GM19023 (cell line): ENCODE measurements at regions not wholly inside any gene's neighbourhood (a gene's known extent, or its start where the extent isn't known, plus 50 kb on each side); places are given as distances from the start of the nearest gene placed in this dataset.
"Not testable (repeated sequence)": the region's sequence is repeated elsewhere in the genome, so short reads cannot be mapped to it uniquely, and the experiment has no call there.

Source experiments
- ATAC-seq: cut with Tn5 transposase; IDR thresholded peaks from one replicate; pipeline ENCODE4 v1.9.1; 2021; ENCODE audit warnings: mild to moderate bottlenecking, moderate library complexity; ENCODE audit not compliant: unreplicated experiment

DNA sequence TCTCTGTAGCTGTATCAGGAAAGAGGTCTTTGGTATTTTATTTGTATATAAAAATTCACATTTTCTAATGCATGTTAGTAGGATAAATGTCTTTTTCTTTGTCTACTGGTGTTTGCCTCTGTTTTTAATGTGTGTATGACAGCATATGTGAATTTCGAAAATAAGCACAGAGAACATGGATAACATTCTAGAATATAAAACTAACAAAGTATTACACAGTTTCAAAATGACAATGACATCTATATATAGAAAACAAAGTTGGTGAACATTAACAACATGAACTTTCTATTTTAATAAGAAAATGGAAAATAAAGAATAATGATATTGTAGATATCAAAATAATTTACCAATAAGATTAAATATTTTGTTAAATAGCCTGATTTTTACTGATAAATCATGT lies 608.0 kb downstream of the COL12A1 start:
- no peak for ATAC-seq

DNA sequence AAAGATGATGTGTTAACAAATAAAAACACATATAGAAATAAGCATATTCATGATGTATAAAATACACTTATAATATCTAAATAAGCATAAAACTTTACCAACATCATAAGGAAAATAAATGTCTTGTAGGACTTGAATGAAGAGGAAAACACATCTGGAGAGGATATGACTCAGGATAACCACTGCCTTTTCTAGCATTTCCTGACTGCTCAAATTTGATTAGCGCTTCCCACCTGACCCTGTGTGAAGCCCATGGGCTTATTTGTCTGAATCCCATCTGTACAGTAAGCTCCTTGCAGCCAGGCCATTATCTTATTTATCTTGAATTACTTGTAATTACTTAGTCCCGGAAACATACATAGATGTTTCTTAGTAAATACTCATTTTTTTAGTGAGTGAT lies 608.6 kb downstream of the COL12A1 start:
- no peak for ATAC-seq

DNA sequence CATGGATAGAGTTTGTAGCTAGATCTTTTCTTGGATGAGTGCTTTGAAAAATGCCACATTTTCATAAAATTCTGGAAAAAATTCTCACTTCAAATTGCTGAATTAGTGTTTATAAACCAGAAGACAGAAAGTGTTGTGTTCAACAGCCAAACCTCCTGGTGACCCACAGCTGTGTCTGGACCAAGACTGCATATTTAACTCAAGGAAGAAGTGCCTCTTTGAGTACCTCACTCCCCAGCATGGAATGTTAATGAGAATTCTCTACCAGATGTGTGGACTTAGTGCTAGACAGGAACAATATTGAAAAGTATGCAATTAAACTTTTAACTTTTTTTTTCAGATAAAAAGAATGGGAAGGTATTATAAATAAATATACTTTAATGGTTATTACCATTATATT lies 609.3 kb downstream of the COL12A1 start:
- ATAC-seq, result no peak

DNA sequence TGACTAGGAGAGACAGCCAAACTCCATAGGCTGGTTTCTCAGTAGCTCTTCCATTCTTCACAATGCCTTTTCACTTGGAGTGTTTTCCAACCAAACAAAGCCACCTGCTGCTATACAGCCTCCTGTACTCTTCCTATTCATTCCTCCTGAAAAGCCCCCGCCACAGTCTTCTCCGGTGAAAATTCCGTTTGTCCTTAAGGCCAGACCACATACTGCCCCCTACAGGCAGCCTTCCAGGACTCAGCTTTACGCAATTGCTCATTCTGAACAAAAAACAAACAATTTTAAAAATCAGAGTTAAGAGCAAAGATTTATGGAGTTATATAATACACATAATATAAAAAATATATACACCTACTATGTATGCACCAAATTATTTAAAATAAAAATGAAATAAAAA lies 611.5 kb downstream of the COL12A1 start:
- ATAC-seq, result not testable (repeated sequence)

DNA sequence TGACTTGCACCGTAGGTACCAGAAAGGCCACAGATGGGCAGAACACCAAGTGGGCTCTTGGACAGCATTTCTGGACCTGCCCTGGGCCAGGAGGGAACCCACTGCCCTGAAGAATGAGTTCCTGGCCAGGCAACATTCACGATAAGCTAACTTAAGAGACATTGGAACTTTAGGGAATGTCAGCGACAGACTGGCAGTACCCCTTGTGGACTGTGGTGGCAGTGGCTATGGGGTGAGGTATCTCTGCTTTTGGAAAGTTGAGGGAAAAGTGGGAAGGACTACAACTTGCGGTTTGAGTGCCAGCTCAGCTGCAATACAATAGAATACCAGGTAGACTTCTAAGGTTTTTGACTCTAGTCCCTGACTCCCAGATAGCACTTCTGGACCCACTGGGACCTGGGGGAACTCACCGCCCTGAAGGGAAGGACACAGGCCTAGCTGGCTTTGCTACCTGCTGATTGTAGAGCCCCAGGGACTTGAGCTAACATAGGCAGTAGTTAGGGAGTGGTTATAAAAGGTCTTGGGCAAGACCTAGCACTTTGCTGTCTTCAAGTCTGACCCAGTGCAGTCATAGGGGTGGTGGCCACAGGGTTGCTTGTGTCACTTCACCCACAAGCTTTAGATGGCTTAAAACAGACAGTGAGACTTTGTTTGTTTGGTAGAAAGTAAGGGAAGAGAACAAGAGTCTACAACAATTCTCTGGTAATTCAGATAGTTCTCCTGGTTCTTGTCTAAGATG lies 617.6 kb downstream of the COL12A1 start:
- ATAC-seq, result no peak

DNA sequence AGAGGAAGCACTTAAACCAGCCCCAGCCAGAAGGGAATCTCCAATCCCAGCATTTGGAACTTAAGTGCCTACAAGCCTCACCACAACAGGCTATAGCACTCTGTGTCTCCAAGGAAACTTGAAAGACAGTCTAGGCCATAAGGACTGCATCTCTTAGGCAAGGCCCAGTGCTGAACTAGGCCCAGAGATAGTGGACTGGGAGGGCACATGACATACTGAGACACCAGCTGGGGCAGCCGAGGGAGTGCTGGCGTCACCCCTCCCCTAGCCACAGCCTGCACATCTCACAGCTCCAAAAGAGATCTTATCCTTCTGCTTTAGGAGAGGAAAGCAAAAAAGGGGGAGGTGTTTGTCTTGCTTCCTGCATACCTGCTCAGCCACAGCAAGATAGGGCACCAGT lies 618.5 kb downstream of the COL12A1 start:
- no peak for ATAC-seq

DNA sequence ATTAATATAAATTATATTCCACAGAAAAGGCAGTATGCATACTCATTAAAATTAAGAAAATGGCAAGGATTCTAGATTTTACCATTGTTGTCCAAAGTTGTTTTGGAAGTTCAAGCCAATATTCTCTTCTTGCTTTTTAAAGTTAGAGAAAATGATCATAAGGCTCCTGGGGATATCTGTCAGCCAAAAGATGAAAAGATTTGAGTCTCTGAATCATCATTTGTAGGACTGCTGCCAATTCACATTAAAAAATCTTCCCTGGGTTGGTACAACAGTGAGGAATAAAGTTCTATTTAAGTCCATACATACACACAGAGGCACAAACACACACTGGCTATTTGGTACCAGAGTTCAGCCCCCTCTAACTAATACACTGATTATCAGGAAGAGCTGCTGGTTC lies 620.1 kb downstream of the COL12A1 start:
- no peak for ATAC-seq

DNA sequence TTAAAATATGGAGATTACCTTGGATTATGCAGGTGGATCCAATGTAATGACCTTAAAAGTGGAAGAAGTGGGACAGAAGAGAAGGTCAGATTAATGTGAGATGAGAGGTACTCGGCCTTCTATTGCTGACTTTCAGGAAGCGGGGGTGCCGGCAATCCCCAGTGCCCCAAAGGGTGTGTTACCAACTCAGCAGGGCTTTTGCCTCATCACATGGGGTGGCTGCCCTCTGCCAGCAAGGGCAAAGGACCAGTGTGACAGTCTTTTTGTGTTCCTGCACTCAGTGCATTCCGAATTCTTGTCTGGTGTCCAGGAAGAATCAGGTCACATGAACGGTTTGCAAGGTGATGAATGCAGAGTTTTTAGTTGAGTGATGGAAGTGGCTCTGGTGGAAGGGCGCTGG lies 624.2 kb downstream of the COL12A1 start:
- ATAC-seq, result no peak

DNA sequence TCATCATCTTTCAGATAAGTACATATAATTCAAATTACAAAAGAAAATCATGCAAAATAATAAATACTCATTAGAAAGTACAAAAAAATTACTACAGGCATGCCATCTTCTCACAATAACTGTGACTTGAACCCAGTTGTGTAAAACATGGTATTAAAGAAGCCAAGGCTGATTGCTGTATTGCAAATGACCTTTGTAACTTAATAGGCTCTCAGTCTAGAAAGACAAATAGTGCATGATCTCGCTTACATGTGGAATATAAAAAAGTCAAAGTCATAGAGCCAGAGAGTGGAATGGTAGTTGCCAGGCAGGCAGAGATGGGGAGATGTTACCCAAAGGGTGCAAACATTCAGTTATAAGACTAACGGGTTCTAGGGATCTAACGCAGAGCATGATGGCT lies 626.1 kb downstream of the COL12A1 start:
- no peak for ATAC-seq

DNA sequence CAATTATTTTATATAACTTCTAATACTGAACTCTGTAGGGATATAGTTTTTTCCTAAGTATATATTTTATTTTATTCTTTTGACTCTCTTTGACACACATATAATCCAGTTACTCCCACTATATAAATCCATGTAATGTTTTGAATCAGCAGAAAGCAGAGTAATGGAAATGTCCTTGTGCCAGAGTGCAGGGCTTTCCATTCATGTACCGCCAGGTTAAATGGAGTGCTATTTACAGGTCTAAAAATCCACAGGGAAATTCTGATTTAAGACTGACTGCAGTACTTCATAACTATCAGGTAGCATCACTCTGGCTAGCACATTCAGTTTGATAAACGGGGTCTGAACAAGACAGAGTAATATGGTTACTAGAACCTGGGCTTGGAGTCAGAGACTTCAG lies 626.8 kb downstream of the COL12A1 start:
- ATAC-seq, result no peak

DNA sequence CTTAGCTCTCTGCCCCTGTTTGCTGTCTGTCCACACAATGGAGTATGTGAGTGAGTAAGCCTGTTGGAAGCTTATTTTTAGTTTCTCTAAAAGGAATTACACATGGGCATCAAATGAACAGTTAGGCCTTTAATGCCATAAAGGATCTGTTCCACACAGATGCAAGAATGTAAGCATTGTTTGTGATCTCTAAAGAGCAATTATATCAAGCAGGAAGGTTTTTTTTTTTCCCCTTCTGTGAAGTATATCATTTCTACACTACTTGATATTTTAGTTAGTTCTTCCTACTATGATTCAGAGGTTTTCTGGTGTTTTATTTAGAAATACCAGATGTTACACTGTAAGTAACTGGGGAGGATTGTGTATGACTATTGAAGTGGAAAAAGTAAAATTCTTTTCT lies 627.5 kb downstream of the COL12A1 start:
- no peak for ATAC-seq

DNA sequence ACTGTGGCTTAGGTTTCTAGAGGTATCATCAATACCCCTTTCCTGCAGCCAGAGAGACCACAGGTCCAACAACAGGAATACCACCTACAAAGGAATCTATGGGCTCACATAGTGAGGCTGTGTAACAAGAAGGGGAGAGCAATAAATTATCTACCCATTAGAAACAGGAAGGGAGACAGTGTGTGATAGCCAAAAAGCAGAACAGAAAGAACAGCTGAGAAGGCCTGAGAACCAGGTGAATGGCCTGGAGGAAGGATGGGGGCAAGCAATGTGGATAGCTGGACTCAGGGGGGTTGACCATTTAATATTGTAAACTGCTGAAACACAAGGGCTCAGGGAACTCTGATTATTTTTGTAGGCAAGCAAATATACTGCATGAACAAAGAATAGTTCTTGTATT lies 628.2 kb downstream of the COL12A1 start:
- ATAC-seq, result peak; percentile 85

DNA sequence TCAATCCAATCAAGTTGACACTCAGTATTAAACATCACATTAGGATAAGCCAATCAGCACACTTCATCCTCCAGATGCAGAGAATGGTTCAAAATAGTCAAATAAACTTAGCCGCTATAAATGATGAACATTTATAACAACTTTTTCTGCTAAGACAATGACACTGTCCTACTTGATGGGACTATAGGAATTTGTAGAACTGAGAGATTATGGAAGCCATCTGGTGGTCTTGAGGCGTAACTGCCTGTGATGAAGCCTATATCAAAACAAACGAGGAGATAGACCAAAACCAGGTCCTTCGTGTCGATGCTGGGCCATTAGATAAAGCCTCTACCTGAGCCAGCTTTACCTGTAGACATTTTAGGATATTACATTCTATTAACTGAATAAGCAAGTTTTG lies 631.1 kb downstream of the COL12A1 start:
- no peak for ATAC-seq

DNA sequence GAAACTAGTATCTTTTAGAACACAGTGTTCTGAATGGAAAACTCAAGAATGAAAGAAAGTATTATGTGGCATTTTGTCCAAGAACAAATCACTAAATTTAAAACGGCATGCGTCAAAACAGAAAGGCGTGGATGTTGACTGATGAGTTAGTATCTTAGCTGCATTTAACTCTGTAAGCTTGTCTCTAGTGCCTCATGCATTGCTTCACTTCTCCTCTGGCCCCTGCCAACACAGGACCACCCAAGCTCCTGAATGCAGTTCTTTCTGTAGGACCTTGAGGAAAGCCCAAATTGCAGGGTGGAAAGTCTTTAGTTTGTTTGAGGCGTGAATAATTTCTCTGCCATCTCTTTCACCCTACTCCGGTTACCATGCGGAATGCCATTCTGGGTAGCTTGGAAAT lies 632.2 kb downstream of the COL12A1 start:
- no peak for ATAC-seq

DNA sequence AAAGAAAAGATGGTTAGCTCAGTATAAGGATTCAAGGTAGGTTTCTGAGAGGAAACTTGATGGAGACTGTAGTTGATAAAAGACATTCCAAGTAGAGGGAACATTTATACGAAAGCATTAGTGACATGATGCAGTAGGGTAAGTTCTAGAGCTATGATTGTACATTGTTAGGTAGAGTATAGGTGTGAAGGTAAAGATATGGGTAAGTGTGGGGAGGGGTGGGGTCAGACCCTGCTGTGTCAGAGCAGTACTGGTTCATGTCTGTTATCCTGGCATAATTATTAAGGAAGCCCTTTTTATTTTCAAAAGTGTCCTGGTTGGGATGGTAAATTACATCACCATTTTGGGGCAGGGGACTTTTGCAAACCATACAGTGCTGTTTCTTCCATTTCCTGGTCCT lies 635.8 kb downstream of the COL12A1 start:
- ATAC-seq, result no peak

DNA sequence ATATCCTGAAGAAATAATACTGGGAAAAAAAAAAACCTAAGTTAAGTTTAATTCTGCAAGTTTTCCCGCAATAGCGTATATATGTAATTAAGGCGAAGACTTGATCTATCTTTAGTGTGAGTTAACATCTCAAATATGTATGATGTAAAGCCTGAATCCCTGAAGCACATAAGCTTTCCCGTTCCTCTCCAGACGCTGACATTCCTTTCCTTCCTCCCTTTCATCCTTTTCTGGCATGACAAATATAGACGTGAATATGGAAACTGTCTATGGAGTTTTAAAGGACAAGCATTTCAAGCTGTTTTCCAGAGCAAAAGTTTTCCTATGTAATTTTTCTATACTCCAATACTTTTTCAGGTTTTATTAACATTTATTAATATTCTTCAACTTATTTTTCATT lies 637.0 kb downstream of the COL12A1 start:
- no peak for ATAC-seq

DNA sequence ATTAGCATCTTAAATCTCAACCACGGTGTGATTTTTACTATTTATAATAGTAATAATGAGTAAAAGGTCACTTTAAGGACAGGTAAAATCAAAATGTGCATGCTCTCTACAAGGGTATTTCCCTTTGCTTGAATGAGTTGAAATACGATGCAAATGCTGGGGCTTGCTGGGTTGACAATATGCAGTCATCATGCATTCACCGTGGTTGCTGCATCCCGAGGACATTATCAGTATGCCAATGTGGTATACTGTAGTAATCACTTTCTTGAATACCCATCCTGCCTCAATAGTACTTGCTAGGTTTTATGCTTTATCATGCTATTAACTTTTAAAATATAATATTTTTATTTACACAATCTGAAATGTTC lies 637.9 kb downstream of the COL12A1 start:
- not testable (repeated sequence) for ATAC-seq

DNA sequence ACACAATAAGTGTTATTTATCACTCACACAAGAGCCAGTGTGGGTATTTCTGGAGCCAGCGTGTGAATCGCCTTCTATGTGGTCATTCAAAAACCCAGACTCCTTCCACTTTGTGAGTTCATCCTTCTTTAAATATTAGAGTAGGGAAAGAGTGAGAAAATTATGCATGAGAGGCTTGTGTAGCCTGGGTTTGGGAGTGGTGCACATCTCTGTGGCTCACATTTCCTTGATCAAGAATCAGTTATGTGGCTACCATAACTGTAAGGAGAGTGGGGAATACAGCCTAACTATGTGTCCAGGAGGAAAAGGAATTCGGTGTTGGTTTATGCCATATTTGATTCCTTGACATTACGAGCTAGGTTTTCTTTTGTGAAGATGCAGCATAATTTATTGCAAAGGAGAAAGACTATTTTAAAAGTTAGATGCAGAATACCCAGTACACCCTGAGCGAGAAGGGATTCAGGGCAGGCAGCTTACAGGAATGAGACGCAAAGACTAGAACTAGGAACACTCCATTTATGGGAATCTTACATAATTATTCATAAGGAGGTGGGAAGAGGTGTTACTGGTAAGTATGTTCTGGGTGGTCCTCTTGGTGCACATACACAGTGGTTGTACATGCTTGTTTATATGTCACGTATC lies 638.5 kb downstream of the COL12A1 start:
- no peak for ATAC-seq

DNA sequence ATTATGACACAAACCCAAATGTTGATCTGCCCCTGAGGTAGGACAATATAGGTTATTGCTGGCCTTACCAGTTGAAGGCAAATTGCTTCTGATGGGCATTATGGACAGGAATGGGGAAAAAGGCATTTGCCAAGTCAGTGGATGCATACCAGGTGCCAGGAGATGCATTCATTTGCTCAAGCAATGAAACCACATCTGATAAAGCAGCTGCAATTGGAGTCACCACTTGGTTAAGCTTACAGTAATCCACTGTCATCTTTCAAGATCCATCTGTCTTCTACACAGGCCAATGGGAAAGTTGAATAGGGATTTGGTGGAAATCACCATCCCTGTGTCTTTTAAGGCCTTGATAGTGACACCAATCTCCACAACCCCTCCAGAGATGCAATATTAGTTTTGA lies 648.6 kb downstream of the COL12A1 start:
- ATAC-seq, result no peak

DNA sequence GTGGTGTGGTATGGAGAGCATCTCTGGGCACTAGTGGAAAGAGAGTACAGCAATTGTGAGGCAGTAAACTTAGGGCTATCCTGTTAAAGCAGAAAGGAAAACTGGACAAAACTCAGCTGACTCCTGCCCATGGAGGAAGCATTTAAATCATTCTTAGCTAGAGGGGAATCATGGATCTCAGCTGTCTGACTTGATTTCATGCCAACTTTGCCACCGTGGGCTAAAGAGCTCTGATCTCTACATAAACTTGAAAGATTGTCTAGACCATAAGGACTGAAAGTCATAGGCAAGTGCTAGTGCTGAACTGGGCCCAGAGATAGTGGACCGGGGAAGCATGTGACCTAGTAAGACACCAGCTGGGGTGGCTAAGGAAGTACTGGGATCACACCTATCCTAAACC lies 651.8 kb downstream of the COL12A1 start:
- no peak for ATAC-seq

DNA sequence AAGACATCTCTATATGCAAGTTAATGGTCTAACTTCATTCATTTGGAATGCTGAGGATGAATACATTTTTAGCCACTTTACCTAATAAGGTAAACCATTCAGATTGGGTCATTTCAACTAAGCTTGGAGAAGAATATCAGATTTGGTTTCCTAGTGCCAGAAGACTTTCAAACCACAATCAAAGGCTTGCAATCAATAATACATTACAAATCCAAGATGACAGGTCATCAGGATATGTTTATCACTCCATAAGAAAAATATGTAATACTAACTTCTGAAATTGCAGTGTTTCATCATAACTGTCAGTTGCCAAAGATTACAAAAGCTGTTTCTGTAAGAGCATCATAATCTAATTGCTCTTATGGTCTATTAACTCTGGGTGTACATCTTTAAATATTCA lies 654.0 kb downstream of the COL12A1 start:
- no peak for ATAC-seq

DNA sequence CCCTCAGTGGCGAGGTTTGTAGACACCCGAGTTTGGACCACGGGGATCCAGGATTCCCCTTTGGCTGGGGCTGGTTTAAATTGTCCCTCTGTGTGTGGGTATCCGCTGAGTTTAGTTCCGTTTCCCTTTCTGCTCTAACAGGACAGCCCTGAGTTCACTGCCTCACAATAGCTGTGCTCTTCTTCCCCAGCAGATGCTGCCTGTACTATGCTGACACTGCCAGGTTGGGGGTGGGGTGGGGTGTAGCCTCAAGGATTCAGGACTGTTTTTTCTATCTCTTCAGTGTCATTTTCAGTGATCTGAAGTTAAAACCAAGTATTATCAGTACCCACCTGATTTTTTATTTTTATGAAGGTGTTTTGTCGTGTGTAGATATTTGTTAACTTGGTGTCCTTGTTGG lies 655.0 kb downstream of the COL12A1 start:
- no peak for ATAC-seq

DNA sequence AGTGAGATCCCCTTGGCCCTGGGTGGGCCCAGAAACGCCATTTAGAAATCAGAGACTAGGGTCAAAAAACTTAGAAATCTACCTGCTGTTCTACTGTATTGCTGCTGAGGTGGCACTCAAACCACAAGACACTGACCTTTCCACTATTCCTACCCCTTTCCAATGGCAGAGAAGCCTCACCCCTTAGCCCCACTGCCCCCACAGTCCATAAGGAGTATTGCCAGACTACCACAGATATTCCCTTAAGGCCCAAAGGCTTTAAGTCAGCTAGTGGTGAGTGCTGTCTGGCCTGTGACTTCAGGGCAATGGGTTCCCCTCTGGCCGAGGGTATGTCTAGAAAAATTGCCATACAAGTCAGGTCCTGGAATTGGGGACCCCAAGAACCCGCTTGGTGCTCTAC lies 656.1 kb downstream of the COL12A1 start:
- ATAC-seq, result no peak
